GM12878 (cell line): ENCODE measurements at regions not wholly inside any gene's neighbourhood (a gene's known extent, or its start where the extent isn't known, plus 50 kb on each side); places are given as distances from the start of the nearest gene placed in this dataset.
"Not testable (repeated sequence)": the region's sequence is repeated elsewhere in the genome, so short reads cannot be mapped to it uniquely, and the experiment has no call there.

Experiments used
- ATAC-seq: fragments of 200-7000 bp; cut with Tn5 transposase; 3 replicates; pipeline ENCODE4 v1.9.1; 2020; ENCODE audit warnings: mild to moderate bottlenecking, moderate library complexity
- BruUV-seq: library from RNA; stranded (reverse); fragments of 400-500 nt; replicated peaks from 2 replicates; lab custom pipeline; 2021; lab: Mats Ljungman, UMichigan
- CTCF ChIA-PET: fragments of 300-600 bp; sonication (Branson Sonifier 250); formaldehyde crosslinking; extraction: SDS; loops from one replicate; lab custom pipeline; 2021; ENCODE audit warnings: inconsistent platforms; lab: Yijun Ruan, JAX
- POLR2A ChIA-PET: fragments of 350-600 bp; formaldehyde crosslinking; extraction: SDS; loops from one replicate; lab custom pipeline; 2021; ENCODE audit warnings: inconsistent platforms; lab: Charles Lee
- RAD21 ChIA-PET: fragments of 300-600 bp; sonication (Branson Sonifier 250); formaldehyde crosslinking; loops from one replicate; lab custom pipeline; 2023; ENCODE audit warnings: antibody characterized with exemption; ENCODE audit not compliant: unreplicated experiment; lab: Charles Lee
- SMC1A ChIA-PET: fragments of 300-600 bp; sonication (Branson Sonifier 250); formaldehyde crosslinking; loops from one replicate; lab custom pipeline; 2023; ENCODE audit not compliant: unreplicated experiment, uncharacterized antibody; lab: Charles Lee
- DNase-seq: peaks from one replicate; pipeline ENCODE4 v3.0.0-alpha.2; 2011; ENCODE audit warnings: low read depth, low spot score
- FAIRE-seq: peaks from 3 replicates; lab custom pipeline; 2011; peaks lifted over from hg19 to GRCh38; lab: Jason Lieb, UNC
- H2AFZ ChIP-seq: 2 replicates; pipeline ENCODE4 v1.6.0; 2011; ENCODE audit warnings: low read depth, low read length, control low read depth; ENCODE audit not compliant: control insufficient read depth
- H3K27ac ChIP-seq: 2 replicates; pipeline ENCODE4 v1.5.1; 2011; ENCODE audit warnings: control low read depth; ENCODE audit not compliant: control insufficient read depth, insufficient read depth
- H3K27me3 ChIP-seq, 2 experiments: replicated peaks in 1 of 2; 2 replicates each; pipeline versions ENCODE4 v1.6.0 to v1.6.1; 2011; ENCODE audit warnings: low read length in 1 of 2; ENCODE audit not compliant: control insufficient read depth in 2 of 2, insufficient read depth in 2 of 2
- H3K36me3 ChIP-seq, 2 experiments: 2 replicates each; pipeline ENCODE4 v1.5.1; 2011; ENCODE audit warnings: low read length in 1 of 2; ENCODE audit not compliant: control insufficient read depth in 2 of 2, insufficient read depth in 2 of 2
- H3K4me1 ChIP-seq: 2 replicates; pipeline ENCODE4 v1.6.1; 2011; ENCODE audit warnings: mild to moderate bottlenecking, low read length, moderate library complexity, mixed read lengths; ENCODE audit not compliant: control insufficient read depth, insufficient read depth
- H3K4me2 ChIP-seq: 2 replicates; pipeline ENCODE4 v1.6.0; 2011; ENCODE audit warnings: control low read depth; ENCODE audit not compliant: control insufficient read depth, insufficient read depth
- H3K4me3 ChIP-seq: fragments of 200-600 bp; sonication (generic); 2 replicates; pipeline ENCODE4 v1.5.1; 2016
- H3K79me2 ChIP-seq: 2 replicates; pipeline ENCODE4 v1.6.0; 2011; ENCODE audit warnings: low read length; ENCODE audit not compliant: control insufficient read depth, insufficient read depth
- H3K9ac ChIP-seq: 2 replicates; pipeline ENCODE4 v1.8.0; 2011; ENCODE audit warnings: low read length, control low read depth, mixed read lengths; ENCODE audit not compliant: control insufficient read depth, insufficient read depth
- H3K9me3 ChIP-seq: replicated peaks from 3 replicates; pipeline ENCODE4 v1.5.1; 2011; ENCODE audit warnings: mild to moderate bottlenecking, low read length; ENCODE audit not compliant: control insufficient read depth, insufficient read depth
- H4K20me1 ChIP-seq: 2 replicates; pipeline ENCODE4 v1.6.0; 2011; ENCODE audit not compliant: control insufficient read depth, insufficient read depth
- WGBS: methylation state at CpG from one replicate; pipeline ENCODE4 v1.1.6; 2016; ENCODE audit warnings: low lambda C conversion rate; ENCODE audit not compliant: insufficient replicate concordance, insufficient coverage; ENCODE audit errors: missing lambda C conversion rate; 5-methylcytosine and 5-hydroxymethylcytosine counted together
- in situ Hi-C: fragments of 300-500 bp; cut with MboI; formaldehyde crosslinking; loops from 9 replicates; pipeline ENCODE4 v1.14.3; 2018; ENCODE audit warnings: mixed read lengths
- intact Hi-C: fragments of 100-400 bp; cut with micrococcal nuclease; formaldehyde crosslinking; loops from one replicate; pipeline ENCODE4 v1.14.2; 2022; ENCODE audit not compliant: unreplicated experiment

- 26% methylated on average over 3 of the region's 3 CpGs for WGBS
- POLR2A ChIA-PET, CTCF ChIA-PET, H3K9me3 ChIP-seq, H3K4me3 ChIP-seq, H3K79me2 ChIP-seq, in situ Hi-C loops, H3K9ac ChIP-seq, FAIRE-seq, H3K4me1 ChIP-seq, H2AFZ ChIP-seq, H3K4me2 ChIP-seq, DNase-seq, H4K20me1 ChIP-seq, SMC1A ChIA-PET, ATAC-seq, RAD21 ChIA-PET, intact Hi-C loops, H3K27ac ChIP-seq, H3K27me3 ChIP-seq, H3K36me3 ChIP-seq, BruUV-seq: not testable (repeated sequence)
Measured at GRCh38 chr20:25953876-25954275, 257.2 kb upstream of the ZNF337 start.

GRCh38 chr20:25935230-25935629, 238.6 kb upstream of the ZNF337 start:
- H3K27ac ChIP-seq, BruUV-seq, H3K4me2 ChIP-seq, H3K27me3 ChIP-seq, intact Hi-C loops, H3K4me1 ChIP-seq, H3K79me2 ChIP-seq, FAIRE-seq, H3K9me3 ChIP-seq, H3K9ac ChIP-seq, DNase-seq, H3K4me3 ChIP-seq, ATAC-seq, H2AFZ ChIP-seq, RAD21 ChIA-PET, H3K36me3 ChIP-seq, POLR2A ChIA-PET, CTCF ChIA-PET, in situ Hi-C loops, SMC1A ChIA-PET, H4K20me1 ChIP-seq: not testable (repeated sequence)
- 67% methylated on average over 1 of the region's 2 CpGs for WGBS

GRCh38 chr20:25932806-25933205, 236.2 kb upstream of the ZNF337 start:
- in situ Hi-C loops, ATAC-seq, H3K36me3 ChIP-seq, H3K4me3 ChIP-seq, H2AFZ ChIP-seq, H3K4me2 ChIP-seq, H3K4me1 ChIP-seq, H4K20me1 ChIP-seq, H3K9ac ChIP-seq, H3K9me3 ChIP-seq, BruUV-seq, H3K79me2 ChIP-seq, FAIRE-seq, DNase-seq, POLR2A ChIA-PET, H3K27me3 ChIP-seq, H3K27ac ChIP-seq, SMC1A ChIA-PET, RAD21 ChIA-PET, intact Hi-C loops, CTCF ChIA-PET: not testable (repeated sequence)
- 11% methylated on average over 5 of the region's 5 CpGs for WGBS

- BruUV-seq, H3K9me3 ChIP-seq, RAD21 ChIA-PET, H2AFZ ChIP-seq, in situ Hi-C loops, H3K27ac ChIP-seq, H3K4me1 ChIP-seq, SMC1A ChIA-PET, H3K4me3 ChIP-seq, H3K36me3 ChIP-seq, FAIRE-seq, H3K9ac ChIP-seq, ATAC-seq, H3K79me2 ChIP-seq, H3K27me3 ChIP-seq, H4K20me1 ChIP-seq, DNase-seq, intact Hi-C loops, CTCF ChIA-PET, H3K4me2 ChIP-seq: not testable (repeated sequence)
- POLR2A ChIA-PET, result interaction anchor here (0.7 kb wide), 1 partner anchor 9 kb away, joined by 3 read pairs; no protein-coding TSS in a partner anchor
- WGBS, result 39% methylated on average over 2 of the region's 2 CpGs
Measured at GRCh38 chr20:25932170-25932569, 235.5 kb upstream of the ZNF337 start.
